ENCODE measurements at regions not wholly inside any gene's neighbourhood (a gene's known extent, or its start where the extent isn't known, plus 50 kb on each side); places are given as distances from the start of the nearest gene placed in this dataset.

- Histone ChIP-seq H3K36me3 (no peaks in the 10 kb centered on the region), H3K27me3 (peaks cover 0 to 21% (median 0%) of the 10 kb centered on the region in 4 donors), H3K9me3 (peaks cover 0 to 6% (median 4%) of the 10 kb centered on the region in 3 donors), H3K4me1 (no peaks in the 10 kb centered on the region), H3K27ac (no peak overlapping the region), H3K4me3 (no peak overlapping the region)
- 92% methylated on average over 3 to 4 of the region's 8 CpGs for WGBS, 2 donors
- intact Hi-C loops (cut with DNase I) = no loop called here
- TF ChIP-seq CTCF (IDR thresholded peaks at IDR 0.05) (no peak), POLR2A (IDR thresholded peaks at IDR 0.05) (no peak)
- DNase-seq = no peak
Measured at GRCh38 chr22:47465222-47465621, 702.8 kb downstream of the TBC1D22A start.

- DNase-seq = no peak
- 59 to 73% methylated on average over 8 of the region's 8 CpGs for WGBS, 2 donors
- no peak for TF ChIP-seq POLR2A (IDR thresholded peaks at IDR 0.05)
- no peak for TF ChIP-seq CTCF (IDR thresholded peaks at IDR 0.05)
- no peaks in the 10 kb centered on the region for H3K4me1 ChIP-seq
- intact Hi-C loops (cut with DNase I) = no loop called here
- H3K36me3 ChIP-seq = no peaks in the 10 kb centered on the region
- H3K27ac ChIP-seq = no peak overlapping the region
- peaks cover 0 to 11% (median 0%) of the 10 kb centered on the region in 4 donors for H3K27me3 ChIP-seq
- H3K9me3 ChIP-seq = peaks cover 0 to 6% (median 4%) of the 10 kb centered on the region in 3 donors
- no peak overlapping the region for H3K4me3 ChIP-seq
Measured at GRCh38 chr22:47463220-47463619, 700.8 kb downstream of the TBC1D22A start.

GRCh38 chr22:47460861-47461260 is 698.4 kb downstream of the TBC1D22A start:
- intact Hi-C loops (cut with DNase I) = no loop called here
- no peak overlapping the region for H3K27ac ChIP-seq
- no peaks in the 10 kb centered on the region for H3K4me1 ChIP-seq
- 70 to 81% methylated on average over 5 of the region's 5 CpGs for WGBS, 2 donors
- no peaks in the 10 kb centered on the region for H3K9me3 ChIP-seq
- H3K4me3 ChIP-seq = no peak overlapping the region
- peaks cover 0 to 11% (median 0%) of the 10 kb centered on the region in 4 donors for H3K27me3 ChIP-seq
- no peaks in the 10 kb centered on the region for H3K36me3 ChIP-seq
- DNase-seq = no peak
- TF ChIP-seq CTCF (IDR thresholded peaks at IDR 0.05) (no peak), POLR2A (IDR thresholded peaks at IDR 0.05) (no peak)

GRCh38 chr22:47460176-47460575 is 697.7 kb downstream of the TBC1D22A start:
- no peaks in the 10 kb centered on the region for H3K9me3 ChIP-seq
- H3K4me3 ChIP-seq = no peak overlapping the region
- no peak for DNase-seq
- H3K4me1 ChIP-seq = no peaks in the 10 kb centered on the region
- TF ChIP-seq CTCF (IDR thresholded peaks at IDR 0.05) (no peak), POLR2A (IDR thresholded peaks at IDR 0.05) (no peak)
- intact Hi-C loops (cut with DNase I) = no loop called here
- WGBS, 2 donors = 73 to 79% methylated on average over 3 of the region's 3 CpGs
- no peak overlapping the region for H3K27ac ChIP-seq
- H3K36me3 ChIP-seq = no peaks in the 10 kb centered on the region
- peaks cover 0 to 4% (median 0%) of the 10 kb centered on the region in 4 donors for H3K27me3 ChIP-seq

- H3K4me1 ChIP-seq = no peaks in the 10 kb centered on the region
- DNase-seq = no peak
- H3K9me3 ChIP-seq = no peaks in the 10 kb centered on the region
- no peak overlapping the region for H3K27ac ChIP-seq
- H3K27me3 ChIP-seq = no peaks in the 10 kb centered on the region
- no peak overlapping the region for H3K4me3 ChIP-seq
- TF ChIP-seq POLR2A (IDR thresholded peaks at IDR 0.05) = no peak
- no peak for TF ChIP-seq CTCF (IDR thresholded peaks at IDR 0.05)
- H3K36me3 ChIP-seq = no peaks in the 10 kb centered on the region
- WGBS, 2 donors = 77 to 79% methylated on average over 3 of the region's 8 CpGs
- intact Hi-C loops (cut with DNase I) = no loop called here
Measured at GRCh38 chr22:47458348-47458747, 695.9 kb downstream of the TBC1D22A start.

Data from esophagus squamous epithelium (tissue), 5 donors.